ENCODE measurements at regions not wholly inside any gene's neighbourhood (a gene's known extent, or its start where the extent isn't known, plus 50 kb on each side); places are given as distances from the start of the nearest gene placed in this dataset.
A peak's percentile ranks its signal among the peaks of the same experiment; 100 is the strongest.

DNA sequence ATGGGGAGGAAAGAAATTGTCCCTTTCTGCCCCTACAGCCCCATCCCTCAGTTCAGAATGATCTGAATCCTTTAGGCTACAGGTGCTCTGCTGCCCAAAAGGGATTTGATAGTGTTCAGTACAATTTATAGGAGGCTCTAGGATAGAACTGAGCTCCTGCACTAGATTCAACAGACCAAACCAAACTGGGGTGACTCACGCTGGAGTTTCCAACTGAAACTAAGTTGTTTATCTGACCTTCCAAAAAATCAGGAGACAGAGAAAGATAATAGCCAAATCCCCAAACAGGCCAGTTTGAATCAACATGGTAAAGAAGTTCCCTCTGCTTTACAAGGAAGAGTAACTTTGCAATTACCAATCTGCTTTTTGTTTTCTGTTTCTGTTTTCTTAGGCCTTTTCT is 72.7 kb upstream of the MBOAT2 start:
- peak; percentile 9 for DNase-seq

DNA sequence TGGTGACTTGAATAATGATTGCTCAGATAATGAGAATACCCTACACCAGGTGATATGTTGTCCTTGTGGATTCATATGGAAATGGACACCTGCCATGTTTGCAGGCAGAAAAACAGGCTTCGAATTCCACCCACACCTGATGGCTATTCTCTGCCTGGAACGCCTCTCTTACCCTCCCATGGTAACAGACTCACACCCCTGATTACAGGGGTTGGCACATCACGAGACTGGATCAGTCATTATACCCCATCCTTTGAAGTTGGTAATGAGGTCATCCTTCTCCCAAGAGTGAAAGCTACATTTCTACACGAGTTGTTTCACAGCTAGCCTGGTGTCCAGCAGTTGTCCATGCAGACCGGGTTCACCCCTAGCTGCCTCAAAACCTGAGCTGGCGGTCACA is 71.4 kb upstream of the MBOAT2 start:
- DNase-seq, result no peak

DNA sequence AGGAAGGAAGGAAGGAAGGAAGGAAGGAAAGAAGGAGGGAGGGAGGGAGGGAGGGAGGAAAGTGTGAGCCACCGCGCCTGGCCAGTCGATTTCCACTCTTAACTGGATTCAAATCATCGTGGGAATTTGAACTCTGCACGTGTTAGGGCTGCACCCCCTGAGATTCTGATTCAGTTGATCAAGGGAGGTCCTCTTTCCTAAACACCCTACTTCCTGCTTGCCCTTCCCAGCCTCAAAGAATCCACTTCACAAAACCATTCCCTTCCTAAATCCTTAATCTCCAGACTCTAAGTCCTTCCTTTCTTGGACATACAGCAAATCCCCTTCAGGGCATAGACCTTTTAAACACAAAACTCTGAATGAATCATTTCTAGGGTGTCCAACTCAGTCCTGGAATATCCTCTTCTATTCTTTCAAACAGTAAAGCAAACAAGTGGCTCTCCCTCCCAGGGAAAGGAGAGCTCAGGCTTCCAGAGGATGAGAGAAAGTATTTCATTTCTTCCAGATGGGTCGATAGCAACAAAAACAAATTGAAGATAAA is 68.2 kb upstream of the MBOAT2 start:
- DNase-seq, result no peak

DNA sequence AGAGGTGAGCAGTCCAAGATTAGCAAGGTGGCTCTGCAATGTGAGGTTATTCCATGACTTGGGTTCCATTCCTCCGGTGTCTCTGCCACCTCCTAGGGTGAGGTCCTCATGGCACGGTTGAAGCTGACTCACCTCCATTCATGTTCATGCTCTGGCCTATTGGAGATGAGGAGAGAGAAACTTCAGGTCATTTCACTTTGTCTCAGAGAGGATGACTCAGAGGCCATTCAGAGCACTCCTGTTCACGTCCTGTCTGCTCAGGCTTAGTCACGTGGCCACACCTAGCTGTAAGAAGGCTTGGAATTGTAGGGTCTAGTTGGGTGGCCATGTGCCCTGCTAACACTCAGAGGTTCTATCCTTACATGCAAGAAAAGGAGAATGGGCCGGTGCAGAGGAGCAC is 67.5 kb upstream of the MBOAT2 start:
- DNase-seq, result peak; percentile 80

DNA sequence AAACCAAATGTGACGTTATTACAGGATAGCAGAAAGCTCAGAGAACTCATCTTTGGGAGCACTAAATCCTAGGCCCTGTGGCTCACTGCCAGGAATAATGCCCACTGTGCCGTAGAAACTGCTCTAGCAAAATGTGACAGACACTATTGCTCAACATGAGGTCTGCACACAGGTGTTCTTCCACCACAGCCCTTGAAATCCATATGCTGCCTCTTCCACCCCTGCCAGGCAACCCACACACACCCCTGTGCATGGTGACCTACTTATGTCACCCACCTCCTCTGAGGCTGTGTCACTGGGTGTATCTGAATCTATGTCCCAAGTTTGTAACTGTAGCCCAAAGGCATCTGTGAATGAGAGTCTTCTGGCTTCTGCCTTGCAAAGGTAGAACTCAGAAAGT is 66.1 kb upstream of the MBOAT2 start:
- DNase-seq, result no peak

DNA sequence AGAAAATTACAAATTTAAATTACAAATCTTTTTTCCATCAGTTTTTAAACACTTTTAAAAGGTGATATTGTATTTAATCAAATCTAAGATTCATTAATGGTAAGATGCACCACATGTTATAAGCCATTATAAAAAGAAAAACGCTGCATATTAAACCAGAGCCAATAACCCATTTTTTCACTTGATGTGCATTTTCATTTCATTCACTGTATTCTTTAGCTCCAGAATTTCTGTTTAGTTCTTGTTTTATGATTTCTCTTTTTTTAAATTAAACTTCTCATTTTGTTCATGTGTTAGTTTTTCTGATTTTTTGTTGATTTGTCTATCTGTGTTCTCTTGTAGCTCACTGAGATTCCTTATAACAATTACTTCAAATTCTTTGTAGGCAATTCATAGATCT is 62.4 kb upstream of the MBOAT2 start:
- no peak for DNase-seq

DNA sequence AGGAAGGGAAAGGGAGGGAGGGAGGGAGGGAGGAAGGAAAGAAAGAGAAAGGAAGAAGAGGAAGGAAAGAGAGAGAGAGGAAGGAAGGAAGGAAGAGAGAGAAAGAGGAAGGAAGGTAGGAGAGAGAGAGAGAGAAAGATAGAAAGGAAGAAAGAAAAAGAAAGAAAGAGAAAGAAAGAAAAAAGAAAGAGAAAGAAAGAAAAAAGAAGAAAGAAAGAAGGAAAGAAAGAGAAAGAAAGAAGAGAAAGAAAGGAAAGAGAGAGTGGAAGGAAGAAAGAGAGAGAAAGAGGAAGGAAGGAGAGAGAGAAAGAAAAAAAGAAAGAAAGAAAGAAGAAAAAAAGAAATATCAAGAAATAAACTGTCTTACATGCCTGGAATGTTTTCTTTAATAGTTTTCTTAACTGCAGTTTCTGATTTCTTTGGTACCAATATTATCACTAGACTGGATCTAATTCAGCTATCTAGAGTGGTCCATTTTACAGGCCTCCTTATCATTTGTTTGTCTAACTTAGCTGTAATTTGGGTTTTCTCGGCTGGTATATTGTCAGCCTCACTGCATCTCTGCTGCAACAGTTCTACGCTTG is 59.6 kb upstream of the MBOAT2 start:
- no peak for DNase-seq

DNA sequence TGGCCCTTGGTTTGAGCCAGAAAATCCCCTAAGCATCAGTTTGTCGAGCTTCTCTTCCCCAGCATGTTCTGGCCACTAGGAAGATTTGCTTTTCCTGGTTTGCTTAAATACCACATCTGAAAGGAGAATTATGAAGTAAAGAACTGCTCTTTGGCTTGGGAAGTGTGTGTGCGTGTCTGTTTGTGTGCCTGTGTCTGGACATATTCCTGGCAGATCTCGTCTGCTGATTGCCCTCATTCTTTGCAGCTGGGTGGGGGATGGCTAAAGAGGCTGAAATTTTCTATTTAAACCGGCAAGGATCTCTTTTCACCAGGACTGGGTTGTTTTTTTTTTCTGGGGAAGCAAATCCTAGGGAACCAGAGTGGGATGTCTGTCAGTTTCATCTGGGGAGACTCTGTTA is 57.3 kb upstream of the MBOAT2 start:
- no peak for DNase-seq

DNA sequence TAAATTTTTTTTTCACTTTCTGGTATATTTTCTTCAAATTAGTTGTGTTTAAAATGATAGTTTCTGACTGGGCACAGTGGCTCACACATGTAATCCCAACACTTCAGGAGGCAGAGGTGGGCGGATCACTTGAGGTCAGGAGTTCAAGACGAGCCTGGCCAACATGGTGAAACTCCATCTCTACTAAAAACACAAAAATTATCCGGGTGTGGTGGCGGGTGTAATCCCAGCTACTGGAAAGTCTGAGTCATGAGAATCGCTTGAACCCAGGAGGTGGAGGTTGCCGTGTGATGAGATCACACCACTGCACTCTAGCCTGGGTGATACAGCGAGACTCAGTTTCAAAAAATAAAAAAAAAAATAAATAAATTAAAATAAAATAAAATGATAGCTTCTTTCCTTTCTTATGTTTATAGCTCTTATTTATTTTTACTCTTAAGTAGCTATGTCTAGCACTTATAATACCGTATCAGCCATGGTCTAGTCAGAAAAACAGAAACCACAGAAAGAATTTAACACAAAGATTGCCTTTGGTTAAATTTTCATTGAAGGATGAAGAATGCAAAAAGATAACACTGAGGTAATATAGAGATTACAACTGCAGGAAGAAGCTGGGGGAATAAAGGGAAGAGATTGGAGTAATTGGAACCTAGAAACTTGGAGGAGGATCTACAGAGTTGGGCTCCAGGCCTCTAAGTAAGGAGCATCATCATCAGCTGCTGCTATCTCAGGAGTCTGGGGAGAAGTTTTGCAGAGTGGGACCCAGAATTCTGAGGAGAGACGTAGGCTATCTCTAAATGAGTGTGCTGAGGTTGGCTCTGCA is 54.7 kb upstream of the MBOAT2 start:
- peak; percentile 80 for DNase-seq

DNA sequence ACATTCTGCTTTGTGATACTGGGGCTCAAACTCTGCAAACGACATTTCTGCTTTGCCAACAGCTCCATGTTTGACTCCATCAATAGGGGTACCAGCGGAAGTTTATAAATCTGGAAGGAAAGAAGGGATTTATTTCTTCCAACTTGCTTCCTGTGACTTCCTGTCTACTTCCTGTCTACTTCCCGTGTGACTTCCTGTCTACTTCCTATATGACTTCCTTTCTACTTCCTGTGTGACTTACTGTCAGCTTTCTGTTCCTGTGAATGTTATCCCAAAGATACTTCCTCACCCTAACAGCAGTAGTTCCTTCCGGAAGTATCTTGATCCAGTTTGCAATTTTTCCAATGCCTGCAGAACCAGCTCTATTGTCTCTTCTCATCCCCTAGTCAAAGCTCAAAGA is 52.0 kb upstream of the MBOAT2 start:
- DNase-seq, result no peak

DNA sequence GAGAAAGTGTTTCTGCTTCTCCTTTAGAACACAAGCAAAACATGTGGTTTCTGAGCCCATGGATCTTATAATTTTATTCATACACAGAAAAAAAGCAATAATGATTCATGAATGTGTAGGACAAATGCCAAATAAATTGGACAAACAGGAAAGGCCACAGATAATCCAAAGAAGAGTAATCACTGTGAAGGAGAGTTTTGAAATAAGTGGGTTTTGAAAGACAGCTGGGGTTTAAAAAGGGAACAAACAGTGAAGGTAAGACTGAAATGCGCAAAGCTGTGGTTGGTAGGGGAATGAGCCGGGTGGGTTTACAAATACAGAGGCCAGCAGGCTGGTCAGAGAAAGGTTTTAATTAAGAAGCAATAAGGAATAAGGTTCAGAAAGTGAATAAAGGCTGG is 50.0 kb upstream of the MBOAT2 start:
- DNase-seq, result no peak
